ENCODE measurements at regions not wholly inside any gene's neighbourhood (a gene's known extent, or its start where the extent isn't known, plus 50 kb on each side); places are given as distances from the start of the nearest gene placed in this dataset.

DNA sequence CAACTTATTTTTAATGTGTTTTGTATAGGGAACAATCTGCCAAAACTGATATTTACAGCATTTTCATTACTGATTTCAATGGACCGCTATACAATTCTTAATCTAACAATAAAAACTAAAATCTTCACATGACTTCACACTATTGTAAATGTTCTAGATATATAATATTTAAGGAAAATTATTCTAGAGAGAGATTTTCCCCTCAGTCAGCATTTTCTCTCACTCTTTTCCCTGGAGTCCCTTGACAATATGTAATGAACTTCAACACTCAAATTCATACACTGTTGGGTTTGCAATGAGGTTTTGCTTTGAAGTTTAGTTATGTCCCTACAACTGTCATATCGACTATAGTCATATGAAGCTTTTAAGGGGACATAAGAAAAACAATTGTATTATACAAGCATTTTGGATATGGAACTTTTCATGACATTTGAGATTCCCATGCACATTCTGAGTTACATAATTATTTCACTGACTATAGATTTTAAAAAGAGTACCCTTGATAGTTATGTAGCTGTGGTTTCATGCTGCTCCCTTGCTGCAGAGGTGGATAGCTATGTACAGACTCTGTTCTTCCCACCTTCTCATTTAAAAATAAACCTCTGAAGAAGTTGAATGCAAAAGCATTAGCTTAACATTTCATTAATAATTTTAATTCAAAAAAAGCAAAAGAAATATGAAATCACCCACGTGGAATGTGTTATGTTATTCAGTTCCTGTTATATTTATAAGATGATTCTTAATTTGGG lies 338.5 kb downstream of the AKAIN1 start:
- no peak overlapping the region for H3K27ac ChIP-seq (replicated peaks)
- H3K27me3 ChIP-seq (ENCODE audit: insufficient read depth, poor library complexity, severe bottlenecking), result no peaks in the 10 kb centered on the region
- no peak for DNase-seq (ENCODE audit: low read depth in 1 of 2, low spot score in 1 of 2)
- H3K4me3 ChIP-seq (replicated peaks; ENCODE audit: insufficient read depth, low read length), result no peak overlapping the region
- TF ChIP-seq SPI1 (IDR thresholded peaks at IDR 0.05; ENCODE audit: borderline replicate concordance, low read depth), result no peak
- TF ChIP-seq, protein P1, sequence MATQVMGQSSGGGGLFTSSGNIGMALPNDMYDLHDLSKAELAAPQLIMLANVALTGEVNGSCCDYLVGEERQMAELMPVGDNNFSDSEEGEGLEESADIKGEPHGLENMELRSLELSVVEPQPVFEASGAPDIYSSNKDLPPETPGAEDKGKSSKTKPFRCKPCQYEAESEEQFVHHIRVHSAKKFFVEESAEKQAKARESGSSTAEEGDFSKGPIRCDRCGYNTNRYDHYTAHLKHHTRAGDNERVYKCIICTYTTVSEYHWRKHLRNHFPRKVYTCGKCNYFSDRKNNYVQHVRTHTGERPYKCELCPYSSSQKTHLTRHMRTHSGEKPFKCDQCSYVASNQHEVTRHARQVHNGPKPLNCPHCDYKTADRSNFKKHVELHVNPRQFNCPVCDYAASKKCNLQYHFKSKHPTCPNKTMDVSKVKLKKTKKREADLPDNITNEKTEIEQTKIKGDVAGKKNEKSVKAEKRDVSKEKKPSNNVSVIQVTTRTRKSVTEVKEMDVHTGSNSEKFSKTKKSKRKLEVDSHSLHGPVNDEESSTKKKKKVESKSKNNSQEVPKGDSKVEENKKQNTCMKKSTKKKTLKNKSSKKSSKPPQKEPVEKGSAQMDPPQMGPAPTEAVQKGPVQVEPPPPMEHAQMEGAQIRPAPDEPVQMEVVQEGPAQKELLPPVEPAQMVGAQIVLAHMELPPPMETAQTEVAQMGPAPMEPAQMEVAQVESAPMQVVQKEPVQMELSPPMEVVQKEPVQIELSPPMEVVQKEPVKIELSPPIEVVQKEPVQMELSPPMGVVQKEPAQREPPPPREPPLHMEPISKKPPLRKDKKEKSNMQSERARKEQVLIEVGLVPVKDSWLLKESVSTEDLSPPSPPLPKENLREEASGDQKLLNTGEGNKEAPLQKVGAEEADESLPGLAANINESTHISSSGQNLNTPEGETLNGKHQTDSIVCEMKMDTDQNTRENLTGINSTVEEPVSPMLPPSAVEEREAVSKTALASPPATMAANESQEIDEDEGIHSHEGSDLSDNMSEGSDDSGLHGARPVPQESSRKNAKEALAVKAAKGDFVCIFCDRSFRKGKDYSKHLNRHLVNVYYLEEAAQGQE (IDR thresholded peaks at IDR 0.05; ENCODE audit: insufficient replicate concordance, low read depth), result no peak
- TF ChIP-seq, protein P2, sequence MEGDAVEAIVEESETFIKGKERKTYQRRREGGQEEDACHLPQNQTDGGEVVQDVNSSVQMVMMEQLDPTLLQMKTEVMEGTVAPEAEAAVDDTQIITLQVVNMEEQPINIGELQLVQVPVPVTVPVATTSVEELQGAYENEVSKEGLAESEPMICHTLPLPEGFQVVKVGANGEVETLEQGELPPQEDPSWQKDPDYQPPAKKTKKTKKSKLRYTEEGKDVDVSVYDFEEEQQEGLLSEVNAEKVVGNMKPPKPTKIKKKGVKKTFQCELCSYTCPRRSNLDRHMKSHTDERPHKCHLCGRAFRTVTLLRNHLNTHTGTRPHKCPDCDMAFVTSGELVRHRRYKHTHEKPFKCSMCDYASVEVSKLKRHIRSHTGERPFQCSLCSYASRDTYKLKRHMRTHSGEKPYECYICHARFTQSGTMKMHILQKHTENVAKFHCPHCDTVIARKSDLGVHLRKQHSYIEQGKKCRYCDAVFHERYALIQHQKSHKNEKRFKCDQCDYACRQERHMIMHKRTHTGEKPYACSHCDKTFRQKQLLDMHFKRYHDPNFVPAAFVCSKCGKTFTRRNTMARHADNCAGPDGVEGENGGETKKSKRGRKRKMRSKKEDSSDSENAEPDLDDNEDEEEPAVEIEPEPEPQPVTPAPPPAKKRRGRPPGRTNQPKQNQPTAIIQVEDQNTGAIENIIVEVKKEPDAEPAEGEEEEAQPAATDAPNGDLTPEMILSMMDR (IDR thresholded peaks at IDR 0.05; ENCODE audit: insufficient read depth, low read length), result no peak

DNA sequence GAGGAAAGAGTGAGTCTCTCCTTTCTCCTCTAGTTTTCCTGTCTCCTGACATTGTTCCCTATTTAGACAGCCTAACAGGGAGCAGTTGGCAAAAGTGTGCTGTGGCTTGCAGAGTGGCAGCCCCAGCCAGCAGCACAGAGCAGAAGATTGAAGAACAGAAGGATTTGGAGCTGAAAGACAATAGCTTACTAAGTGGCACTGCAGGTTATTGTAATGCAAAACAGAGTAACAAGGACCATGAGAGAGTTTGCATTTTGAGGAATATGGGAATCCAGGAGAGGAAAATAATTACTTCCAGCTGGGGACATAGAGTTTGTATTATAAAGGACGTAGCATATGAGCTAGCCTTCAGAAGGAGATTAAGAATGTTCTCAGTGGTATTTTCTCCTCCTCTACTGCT lies 342.4 kb downstream of the AKAIN1 start:
- no peak for DNase-seq (ENCODE audit: low read depth in 1 of 2, low spot score in 1 of 2)
- Histone ChIP-seq H3K27ac (replicated peaks) (no peak overlapping the region), H3K4me3 (replicated peaks; ENCODE audit: insufficient read depth, low read length) (no peak overlapping the region), H3K27me3 (ENCODE audit: insufficient read depth, poor library complexity, severe bottlenecking) (no peaks in the 10 kb centered on the region)
- TF ChIP-seq, protein P1 (IDR thresholded peaks at IDR 0.05; ENCODE audit: insufficient replicate concordance, low read depth), result no peak
- TF ChIP-seq, protein P2 (IDR thresholded peaks at IDR 0.05; ENCODE audit: insufficient read depth, low read length), result no peak
- TF ChIP-seq GABPA (IDR thresholded peaks at IDR 0.05; ENCODE audit: low read depth), result no peak
- TF ChIP-seq SPI1 (IDR thresholded peaks at IDR 0.05; ENCODE audit: borderline replicate concordance, low read depth), result no peak
- no peak for TF ChIP-seq POLR2AphosphoS5 (IDR thresholded peaks at IDR 0.05; ENCODE audit: low read depth)

DNA sequence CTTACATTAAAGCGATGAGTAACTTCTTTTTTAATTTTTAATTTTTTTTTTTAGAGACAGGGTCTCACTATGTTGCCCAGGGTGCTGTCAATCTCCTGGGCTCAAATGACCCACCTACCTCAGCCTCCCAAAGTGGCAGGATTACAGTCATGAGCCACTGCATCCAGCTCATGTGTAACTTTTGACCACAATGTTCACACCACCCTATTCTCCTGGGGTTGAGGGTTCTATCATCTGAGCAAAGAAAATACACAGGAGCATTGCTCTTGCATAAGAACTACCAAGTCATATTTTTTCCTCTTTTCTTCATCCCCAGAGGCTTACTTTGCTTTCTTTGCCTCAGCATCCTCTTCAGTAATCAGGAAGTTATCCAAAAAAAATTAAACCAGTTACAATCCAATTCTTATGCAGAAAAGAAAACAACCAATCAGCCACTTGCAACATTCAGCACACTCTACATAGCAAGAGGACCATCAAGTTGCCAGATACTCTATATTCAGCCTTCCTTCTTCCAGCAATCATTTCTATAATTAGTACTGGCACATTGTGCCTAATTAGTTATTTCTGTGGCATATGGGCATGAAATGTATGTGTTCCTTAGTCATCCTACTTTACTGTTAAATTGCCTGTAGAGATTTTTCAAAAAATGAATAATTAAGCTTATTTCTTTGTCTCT lies 345.6 kb downstream of the AKAIN1 start:
- TF ChIP-seq POLR2AphosphoS5 (IDR thresholded peaks at IDR 0.05; ENCODE audit: low read depth) (no peak), GABPA (IDR thresholded peaks at IDR 0.05; ENCODE audit: low read depth) (no peak), SPI1 (IDR thresholded peaks at IDR 0.05; ENCODE audit: borderline replicate concordance, low read depth) (no peak)
- TF ChIP-seq, protein P1 (IDR thresholded peaks at IDR 0.05; ENCODE audit: insufficient replicate concordance, low read depth), result no peak
- TF ChIP-seq, protein P2 (IDR thresholded peaks at IDR 0.05; ENCODE audit: insufficient read depth, low read length), result no peak
- no peak overlapping the region for H3K4me3 ChIP-seq (replicated peaks; ENCODE audit: insufficient read depth, low read length)
- H3K27me3 ChIP-seq (ENCODE audit: insufficient read depth, poor library complexity, severe bottlenecking), result no peaks in the 10 kb centered on the region
- no peak for DNase-seq (ENCODE audit: low read depth in 1 of 2, low spot score in 1 of 2)
- H3K27ac ChIP-seq (replicated peaks), result no peak overlapping the region
